ENCODE measurements at regions not wholly inside any gene's neighbourhood (a gene's known extent, or its start where the extent isn't known, plus 50 kb on each side); places are given as distances from the start of the nearest gene placed in this dataset.
"Not testable (repeated sequence)": the region's sequence is repeated elsewhere in the genome, so short reads cannot be mapped to it uniquely, and the experiment has no call there.

- no peak for DNase-seq (ENCODE audit: low read depth in 2 of 2)
Observed at GRCh38 chr22:47902646-47903180, 1140.3 kb downstream of the TBC1D22A start.

GRCh38 chr22:47901911-47902310 is 1139.5 kb downstream of the TBC1D22A start:
- no peak for DNase-seq (ENCODE audit: low read depth in 2 of 2)

GRCh38 chr22:47899894-47900293 is 1137.4 kb downstream of the TBC1D22A start:
- no peak for DNase-seq (ENCODE audit: low read depth in 2 of 2)

- DNase-seq (ENCODE audit: low read depth in 2 of 2): no peak
Observed at GRCh38 chr22:47898946-47899345, 1136.5 kb downstream of the TBC1D22A start.

GRCh38 chr22:47891609-47892008 is 1129.2 kb downstream of the TBC1D22A start:
- no peak for DNase-seq (ENCODE audit: low read depth in 2 of 2)

- no peak for DNase-seq (ENCODE audit: low read depth in 2 of 2)
Observed at GRCh38 chr22:47888817-47889216, 1126.4 kb downstream of the TBC1D22A start.

GRCh38 chr22:47884775-47885174 is 1122.3 kb downstream of the TBC1D22A start:
- DNase-seq (ENCODE audit: low read depth in 2 of 2): no peak

GRCh38 chr22:47884200-47884599 is 1121.8 kb downstream of the TBC1D22A start:
- DNase-seq (ENCODE audit: low read depth in 2 of 2): no peak

- no peak for DNase-seq (ENCODE audit: low read depth in 2 of 2)
Observed at GRCh38 chr22:47883757-47884156, 1121.3 kb downstream of the TBC1D22A start.

- DNase-seq (ENCODE audit: low read depth in 2 of 2): no peak
Observed at GRCh38 chr22:47879346-47879745, 1116.9 kb downstream of the TBC1D22A start.

- DNase-seq (ENCODE audit: low read depth in 2 of 2): no peak
Observed at GRCh38 chr22:47878460-47878859, 1116.0 kb downstream of the TBC1D22A start.

- no peak for DNase-seq (ENCODE audit: low read depth in 2 of 2)
Observed at GRCh38 chr22:47872761-47873535, 1110.5 kb downstream of the TBC1D22A start.

GRCh38 chr22:47865626-47866025 is 1103.2 kb downstream of the TBC1D22A start:
- DNase-seq (ENCODE audit: low read depth in 2 of 2): no peak

GRCh38 chr22:47862394-47862793 is 1099.9 kb downstream of the TBC1D22A start:
- no peak for DNase-seq (ENCODE audit: low read depth in 2 of 2)

GRCh38 chr22:47860907-47861306 is 1098.5 kb downstream of the TBC1D22A start:
- not testable (repeated sequence) for DNase-seq (ENCODE audit: low read depth in 2 of 2)

- DNase-seq (ENCODE audit: low read depth in 2 of 2): no peak
Observed at GRCh38 chr22:47859881-47860525, 1097.6 kb downstream of the TBC1D22A start.

GRCh38 chr22:47858773-47859306 is 1096.4 kb downstream of the TBC1D22A start:
- DNase-seq (ENCODE audit: low read depth in 2 of 2): no peak

- no peak for DNase-seq (ENCODE audit: low read depth in 2 of 2)
Observed at GRCh38 chr22:47854680-47855079, 1092.2 kb downstream of the TBC1D22A start.

GRCh38 chr22:47854251-47854650 is 1091.8 kb downstream of the TBC1D22A start:
- no peak for DNase-seq (ENCODE audit: low read depth in 2 of 2)

GRCh38 chr22:47853750-47854149 is 1091.3 kb downstream of the TBC1D22A start:
- no peak for DNase-seq (ENCODE audit: low read depth in 2 of 2)

GRCh38 chr22:47851586-47851985 is 1089.1 kb downstream of the TBC1D22A start:
- no peak for DNase-seq (ENCODE audit: low read depth in 2 of 2)

- no peak for DNase-seq (ENCODE audit: low read depth in 2 of 2)
Observed at GRCh38 chr22:47850644-47851151, 1088.2 kb downstream of the TBC1D22A start.

Data from dermis microvascular lymphatic vessel endothelial cell (primary cell).